ENCODE measurements at regions not wholly inside any gene's neighbourhood (a gene's known extent, or its start where the extent isn't known, plus 50 kb on each side); places are given as distances from the start of the nearest gene placed in this dataset.

DNA sequence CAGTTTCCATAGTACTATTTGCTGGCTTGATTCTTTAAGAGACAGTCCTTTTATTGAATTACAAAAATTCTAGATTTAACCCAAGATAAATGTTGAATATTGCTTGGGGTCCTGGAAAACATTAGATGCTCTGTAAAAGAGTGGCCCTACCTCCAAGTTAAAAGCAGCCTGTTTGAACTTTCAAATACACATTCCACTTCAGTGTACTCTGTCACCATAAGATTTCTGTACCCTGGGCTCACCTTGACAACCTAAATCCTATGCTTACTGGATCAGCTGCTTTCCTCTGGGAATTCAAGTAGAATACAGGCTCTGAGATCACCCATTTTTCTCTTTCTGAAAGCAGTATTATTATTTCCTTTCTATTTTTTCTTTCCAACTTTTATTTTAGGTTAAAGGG, 107.7 kb upstream of the DCN start:
- TF ChIP-seq, protein P1, sequence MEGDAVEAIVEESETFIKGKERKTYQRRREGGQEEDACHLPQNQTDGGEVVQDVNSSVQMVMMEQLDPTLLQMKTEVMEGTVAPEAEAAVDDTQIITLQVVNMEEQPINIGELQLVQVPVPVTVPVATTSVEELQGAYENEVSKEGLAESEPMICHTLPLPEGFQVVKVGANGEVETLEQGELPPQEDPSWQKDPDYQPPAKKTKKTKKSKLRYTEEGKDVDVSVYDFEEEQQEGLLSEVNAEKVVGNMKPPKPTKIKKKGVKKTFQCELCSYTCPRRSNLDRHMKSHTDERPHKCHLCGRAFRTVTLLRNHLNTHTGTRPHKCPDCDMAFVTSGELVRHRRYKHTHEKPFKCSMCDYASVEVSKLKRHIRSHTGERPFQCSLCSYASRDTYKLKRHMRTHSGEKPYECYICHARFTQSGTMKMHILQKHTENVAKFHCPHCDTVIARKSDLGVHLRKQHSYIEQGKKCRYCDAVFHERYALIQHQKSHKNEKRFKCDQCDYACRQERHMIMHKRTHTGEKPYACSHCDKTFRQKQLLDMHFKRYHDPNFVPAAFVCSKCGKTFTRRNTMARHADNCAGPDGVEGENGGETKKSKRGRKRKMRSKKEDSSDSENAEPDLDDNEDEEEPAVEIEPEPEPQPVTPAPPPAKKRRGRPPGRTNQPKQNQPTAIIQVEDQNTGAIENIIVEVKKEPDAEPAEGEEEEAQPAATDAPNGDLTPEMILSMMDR (conservative IDR thresholded peaks at IDR 0.05; ENCODE audit: low read length): no peak
- TF ChIP-seq EZH2phosphoT487 (IDR thresholded peaks at IDR 0.05; ENCODE audit: borderline replicate concordance, low read depth, low read length): no peak
